Osteoblast (primary cell): ENCODE measurements at regions not wholly inside any gene's neighbourhood (a gene's known extent, or its start where the extent isn't known, plus 50 kb on each side); places are given as distances from the start of the nearest gene placed in this dataset. TPM values are rescaled to one million over a fixed set of nuclear protein-coding genes. Genes with fewer than 3 reads are reported as not detected.

Experiments used
- DNase-seq: peaks from one replicate; pipeline ENCODE4 v3.0.0; 2011; ENCODE audit warnings: low spot score, mixed read lengths; ENCODE audit not compliant: insufficient read length; ENCODE audit errors: missing footprints
- H2AFZ ChIP-seq: 2 replicates; pipeline ENCODE4 v1.6.0; 2011; ENCODE audit warnings: mild to moderate bottlenecking, low read length
- H3K27ac ChIP-seq: 2 replicates; pipeline ENCODE4 v1.5.1; 2011; ENCODE audit warnings: mild to moderate bottlenecking, low read depth, low read length, moderate library complexity
- H3K27me3 ChIP-seq: 2 replicates; pipeline ENCODE4 v1.6.0; 2012; ENCODE audit warnings: mild to moderate bottlenecking, control low read depth, inconsistent platforms, low read length, moderate library complexity; ENCODE audit not compliant: insufficient read depth
- H3K36me3 ChIP-seq: 2 replicates; pipeline ENCODE4 v1.5.1; 2011; ENCODE audit warnings: mild to moderate bottlenecking, low read length, control low read depth, moderate library complexity; ENCODE audit not compliant: insufficient read depth
- H3K4me1 ChIP-seq: 2 replicates; pipeline ENCODE4 v1.5.1; 2011; ENCODE audit warnings: mild to moderate bottlenecking, low read length, control low read depth, moderate library complexity; ENCODE audit not compliant: insufficient read depth
- H3K4me2 ChIP-seq: 2 replicates; pipeline ENCODE4 v1.6.0; 2011; ENCODE audit warnings: mild to moderate bottlenecking, low read length; ENCODE audit not compliant: insufficient read depth
- H3K4me3 ChIP-seq: fragments of 200-600 bp; sonication (generic); 3 replicates; pipeline ENCODE4 v1.5.1; 2012; ENCODE audit warnings: mild to moderate bottlenecking, low read length, inconsistent platforms; ENCODE audit not compliant: insufficient read depth
- H3K79me2 ChIP-seq: 2 replicates; pipeline ENCODE4 v1.6.0; 2012; ENCODE audit warnings: mild to moderate bottlenecking, low read length, control low read depth, inconsistent platforms; ENCODE audit not compliant: insufficient read depth
- H3K9me3 ChIP-seq: 2 replicates; pipeline ENCODE4 v1.5.1; 2011; ENCODE audit warnings: low read depth, low read length, control low read depth
- H4K20me1 ChIP-seq: 2 replicates; pipeline ENCODE4 v1.6.0; 2012; ENCODE audit warnings: mild to moderate bottlenecking, low read length, control low read depth; ENCODE audit not compliant: insufficient read depth
- small RNA-seq: library from RNA; depleted of rRNA; stranded (forward); fragments of <200 nt; gene quantifications from one replicate; pipeline ENCODE3, GENCODE V24; 2012
- TF ChIP-seq, protein P1 (sequence below): IDR thresholded peaks from 2 replicates; pipeline ENCODE4 v1.5.1; 2011; ENCODE audit warnings: mild to moderate bottlenecking, low read depth, low read length, moderate library complexity; ENCODE audit errors: extremely low read depth

- no peak overlapping the region for H3K4me3 ChIP-seq
- no peaks in the 10 kb centered on the region for H3K79me2 ChIP-seq
- no peaks in the 10 kb centered on the region for H3K36me3 ChIP-seq
- H3K4me1 ChIP-seq = no peaks in the 10 kb centered on the region
- no peak overlapping the region for H3K27ac ChIP-seq
- H2AFZ ChIP-seq = no peak overlapping the region
- no peaks in the 10 kb centered on the region for H3K27me3 ChIP-seq
- TF ChIP-seq, protein P1, sequence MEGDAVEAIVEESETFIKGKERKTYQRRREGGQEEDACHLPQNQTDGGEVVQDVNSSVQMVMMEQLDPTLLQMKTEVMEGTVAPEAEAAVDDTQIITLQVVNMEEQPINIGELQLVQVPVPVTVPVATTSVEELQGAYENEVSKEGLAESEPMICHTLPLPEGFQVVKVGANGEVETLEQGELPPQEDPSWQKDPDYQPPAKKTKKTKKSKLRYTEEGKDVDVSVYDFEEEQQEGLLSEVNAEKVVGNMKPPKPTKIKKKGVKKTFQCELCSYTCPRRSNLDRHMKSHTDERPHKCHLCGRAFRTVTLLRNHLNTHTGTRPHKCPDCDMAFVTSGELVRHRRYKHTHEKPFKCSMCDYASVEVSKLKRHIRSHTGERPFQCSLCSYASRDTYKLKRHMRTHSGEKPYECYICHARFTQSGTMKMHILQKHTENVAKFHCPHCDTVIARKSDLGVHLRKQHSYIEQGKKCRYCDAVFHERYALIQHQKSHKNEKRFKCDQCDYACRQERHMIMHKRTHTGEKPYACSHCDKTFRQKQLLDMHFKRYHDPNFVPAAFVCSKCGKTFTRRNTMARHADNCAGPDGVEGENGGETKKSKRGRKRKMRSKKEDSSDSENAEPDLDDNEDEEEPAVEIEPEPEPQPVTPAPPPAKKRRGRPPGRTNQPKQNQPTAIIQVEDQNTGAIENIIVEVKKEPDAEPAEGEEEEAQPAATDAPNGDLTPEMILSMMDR = peak; percentile 39
- no peaks in the 10 kb centered on the region for H4K20me1 ChIP-seq
- DNase-seq = peak; percentile 68
- H3K4me2 ChIP-seq = no peak overlapping the region
- H3K9me3 ChIP-seq = no peaks in the 10 kb centered on the region
Measured at GRCh38 chr13:99614465-99614885, 113.2 kb downstream of the TM9SF2 start.

Small RNA genes in the stretch of these regions (small RNA-seq; reads per million reads assigned to genes)
- not detected for gene MIR4306
- not detected for gene RF00402
